ENCODE measurements at regions not wholly inside any gene's neighbourhood (a gene's known extent, or its start where the extent isn't known, plus 50 kb on each side); places are given as distances from the start of the nearest gene placed in this dataset.

GRCh38 chr1:199959033-199959774 is 68.3 kb upstream of the NR5A2 start:
- Histone ChIP-seq H3K36me3 (ENCODE audit: control insufficient read depth in 2 of 2, insufficient read depth in 2 of 2, low read length in 1 of 2) (no peaks in the 10 kb centered on the region), H3K27ac (ENCODE audit: control insufficient read depth, insufficient read depth) (no peak overlapping the region), H2AFZ (ENCODE audit: control insufficient read depth, low read depth, low read length) (no peak overlapping the region), H3K9ac (ENCODE audit: control insufficient read depth, insufficient read depth, low read length) (no peak overlapping the region), H3K27me3 (replicated peaks in 1 of 2; ENCODE audit: control insufficient read depth in 2 of 2, insufficient read depth in 2 of 2, low read length in 1 of 2) (peaks cover 0 to 2% of the 10 kb centered on the region in 2 experiments; a peak in 2 of 4 replicates), H3K4me3 (no peak overlapping the region), H4K20me1 (ENCODE audit: control insufficient read depth, insufficient read depth) (no peaks in the 10 kb centered on the region), H3K4me2 (ENCODE audit: control insufficient read depth, insufficient read depth) (no peak overlapping the region), H3K4me1 (ENCODE audit: control insufficient read depth, insufficient read depth, low read length) (no peaks in the 10 kb centered on the region), H3K9me3 (replicated peaks; ENCODE audit: control insufficient read depth, insufficient read depth, low read length) (no peaks in the 10 kb centered on the region; the same call in 2 of the 3 replicates), H3K79me2 (ENCODE audit: control insufficient read depth, insufficient read depth, low read length) (no peaks in the 10 kb centered on the region)
- CTCF ChIA-PET, result interaction anchor here (0.7 kb wide), 1 partner anchor 142 kb away, joined by 4 read pairs; no protein-coding TSS in a partner anchor
- RAD21 ChIA-PET (ENCODE audit: unreplicated experiment), result no interaction called here
- in situ Hi-C loops (cut with MboI), result no loop called here
- 65% methylated on average over 13 of the region's 29 CpGs for WGBS (ENCODE audit: insufficient coverage, insufficient replicate concordance, low lambda C conversion rate, missing lambda C conversion rate)
- intact Hi-C loops (cut with micrococcal nuclease; ENCODE audit: unreplicated experiment), result no loop called here
- ATAC-seq (no peak), DNase-seq (ENCODE audit: low read depth, low spot score) (no peak), FAIRE-seq (no peak)
- BruUV-seq (replicated peaks), result no TSS peak
- TF ChIP-seq, protein P1, sequence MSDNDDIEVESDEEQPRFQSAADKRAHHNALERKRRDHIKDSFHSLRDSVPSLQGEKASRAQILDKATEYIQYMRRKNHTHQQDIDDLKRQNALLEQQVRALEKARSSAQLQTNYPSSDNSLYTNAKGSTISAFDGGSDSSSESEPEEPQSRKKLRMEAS (IDR thresholded peaks at IDR 0.05; ENCODE audit: low read depth, low read length), result no peak
- TF ChIP-seq GATAD2B (conservative IDR thresholded peaks at IDR 0.05; ENCODE audit: low read depth), result no peak
- no peak for TF ChIP-seq PAX5 (IDR thresholded peaks at IDR 0.05; ENCODE audit: borderline replicate concordance, low read depth, low read length)
- no peak for TF ChIP-seq RAD51 (IDR thresholded peaks at IDR 0.05)
- TF ChIP-seq E4F1 (IDR thresholded peaks at IDR 0.05; ENCODE audit: borderline replicate concordance, partially characterized antibody), result no peak
- TF ChIP-seq CBX3 (IDR thresholded peaks at IDR 0.05; ENCODE audit: borderline replicate concordance, low read depth), result no peak
- POLR2A ChIA-PET, result no interaction called here
- SMC1A ChIA-PET (ENCODE audit: uncharacterized antibody, unreplicated experiment), result no interaction called here
